CD4-positive, alpha-beta T cell (primary cell): ENCODE measurements at regions not wholly inside any gene's neighbourhood (a gene's known extent, or its start where the extent isn't known, plus 50 kb on each side); places are given as distances from the start of the nearest gene placed in this dataset.
"Not testable (repeated sequence)": the region's sequence is repeated elsewhere in the genome, so short reads cannot be mapped to it uniquely, and the experiment has no call there.

Source experiments
- ATAC-seq: fragments of 200-7000 bp; cut with Tn5 transposase; one replicate; pipeline ENCODE4 v1.10.0; 2022; ENCODE audit warnings: mild to moderate bottlenecking; ENCODE audit not compliant: poor library complexity
- CTCF ChIA-PET: fragments of 350-600 bp; sonication (Branson Sonifier 250); formaldehyde crosslinking; loops from one replicate; lab custom pipeline; 2021; ENCODE audit warnings: antibody characterized with exemption, inconsistent platforms; lab: Charles Lee
- POLR2A ChIA-PET: fragments of 350-600 bp; sonication (Branson Sonifier 250); formaldehyde crosslinking; loops from one replicate; lab custom pipeline; 2021; ENCODE audit warnings: antibody characterized with exemption, inconsistent platforms; lab: Charles Lee
- DNase-seq, 14 experiments: peaks; one replicate each; pipeline ENCODE4 v3.0.0-alpha.2; 2013 to 2020; ENCODE audit warnings: mixed read lengths in 2 of 14
- H3K27ac ChIP-seq, 2 donors: one replicate each; pipeline versions ENCODE4 v1.5.1 to v1.7.0; 2013; ENCODE audit warnings: low read length in 2 of 2, low read depth in 1 of 2, mild to moderate bottlenecking in 1 of 2
- H3K27me3 ChIP-seq, 2 experiments: 1 replicate in 1 of 2; 2 replicates in 1 of 2; pipeline versions ENCODE4 v1.6.1 to v1.7.0; 2013; ENCODE audit warnings: low read length in 2 of 2, control low read depth in 1 of 2, mild to moderate bottlenecking in 1 of 2, moderate library complexity in 1 of 2; ENCODE audit not compliant: insufficient read depth in 2 of 2, control insufficient read depth in 1 of 2
- H3K36me3 ChIP-seq: one replicate; pipeline ENCODE4 v1.6.1; 2013; ENCODE audit warnings: low read length, control low read depth; ENCODE audit not compliant: insufficient read depth
- H3K4me1 ChIP-seq: one replicate; pipeline ENCODE4 v1.6.1; 2013; ENCODE audit warnings: low read length, control low read depth; ENCODE audit not compliant: insufficient read depth
- H3K4me3 ChIP-seq: one replicate; pipeline ENCODE4 v1.5.1; 2013; ENCODE audit warnings: mild to moderate bottlenecking, low read length, moderate library complexity
- H3K9me3 ChIP-seq, 2 experiments: 1 replicate in 1 of 2; 2 replicates in 1 of 2; pipeline versions ENCODE4 v1.6.1 to v1.7.0; 2013; ENCODE audit warnings: low read length in 2 of 2, mild to moderate bottlenecking in 2 of 2, control low read depth in 1 of 2, moderate library complexity in 1 of 2; ENCODE audit not compliant: control insufficient read depth in 1 of 2, insufficient read depth in 1 of 2
- H3K27ac Mint-ChIP-seq: one replicate; pipeline ENCODE4 v1.8.0; 2020; ENCODE audit warnings: mixed read lengths
- H3K27me3 Mint-ChIP-seq: one replicate; pipeline ENCODE4 v1.8.0; 2021; ENCODE audit warnings: mixed read lengths
- H3K36me3 Mint-ChIP-seq: one replicate; pipeline ENCODE4 v1.8.0; 2021; ENCODE audit warnings: low read depth, mixed read lengths
- H3K4me1 Mint-ChIP-seq: one replicate; pipeline ENCODE4 v1.8.0; 2021; ENCODE audit warnings: low read depth, mixed read lengths
- H3K4me3 Mint-ChIP-seq: one replicate; pipeline ENCODE4 v1.8.0; 2020; ENCODE audit warnings: mild to moderate bottlenecking, mixed read lengths
- H3K9me3 Mint-ChIP-seq: one replicate; pipeline ENCODE4 v1.8.0; 2020; ENCODE audit warnings: mixed read lengths
- CTCF ChIP-seq: fragments of 200-600 bp; IDR thresholded peaks from one replicate; pipeline ENCODE4 v1.8.0; 2022; ENCODE audit warnings: antibody characterized with exemption, mild to moderate bottlenecking
- intact Hi-C, 2 experiments: fragments of 100-400 bp; cut with DNase I in 1 of 2; cut with micrococcal nuclease in 1 of 2; formaldehyde crosslinking; loops; one replicate each; pipeline versions ENCODE4 v1.15.1 to v1.9.0; 2023 to 2025; cut with DNase I, micrococcal nuclease

- no peaks in the 10 kb centered on the region for H3K4me1 Mint-ChIP-seq
- no peaks in the 10 kb centered on the region for H3K36me3 ChIP-seq
- no peak overlapping the region for H3K4me3 Mint-ChIP-seq
- POLR2A ChIA-PET = no interaction called here
- no peak for TF ChIP-seq CTCF
- H3K36me3 Mint-ChIP-seq = no peaks in the 10 kb centered on the region
- CTCF ChIA-PET = no interaction called here
- H3K9me3 Mint-ChIP-seq = no peaks in the 10 kb centered on the region
- no peak overlapping the region for H3K27ac ChIP-seq
- H3K4me3 ChIP-seq = no peak overlapping the region
- peaks cover 4% of the 10 kb centered on the region for H3K27me3 Mint-ChIP-seq
- no peaks in the 10 kb centered on the region for H3K4me1 ChIP-seq
- peaks cover 4 to 10% of the 10 kb centered on the region in 2 experiments for H3K27me3 ChIP-seq
- no peaks in the 10 kb centered on the region for H3K9me3 ChIP-seq
- DNase-seq (no peak), ATAC-seq (no peak)
- no peak overlapping the region for H3K27ac Mint-ChIP-seq
- intact Hi-C loops = loop anchor here in 1 of 2 experiments (10.0 kb wide), 1 partner anchor 1102 kb away; no protein-coding TSS in a partner anchor
Measured at GRCh38 chr6:85752602-85753001, 109.9 kb upstream of the SYNCRIP start.

- H3K9me3 ChIP-seq = no peaks in the 10 kb centered on the region
- ChIA-PET POLR2A (no interaction called here), CTCF (no interaction called here)
- no peak for TF ChIP-seq CTCF
- H3K36me3 ChIP-seq = no peaks in the 10 kb centered on the region
- no peak overlapping the region for H3K4me3 ChIP-seq
- H3K4me1 ChIP-seq = no peaks in the 10 kb centered on the region
- no peak overlapping the region for H3K27ac ChIP-seq
- intact Hi-C loops = loop anchor here in 1 of 2 experiments (10.0 kb wide), 1 partner anchor 1103 kb away; no protein-coding TSS in a partner anchor
- Mint-ChIP-seq H3K9me3 (no peaks in the 10 kb centered on the region), H3K36me3 (no peaks in the 10 kb centered on the region), H3K4me3 (no peak overlapping the region), H3K4me1 (no peaks in the 10 kb centered on the region), H3K27ac (no peak overlapping the region), H3K27me3 (peaks cover 4% of the 10 kb centered on the region)
- H3K27me3 ChIP-seq = peaks cover 4 to 10% of the 10 kb centered on the region in 2 experiments
- DNase-seq = no peak
- no peak for ATAC-seq
Measured at GRCh38 chr6:85751374-85752055, 108.8 kb upstream of the SYNCRIP start.

GRCh38 chr6:85750146-85750545, 107.5 kb upstream of the SYNCRIP start:
- POLR2A ChIA-PET, H3K9me3 ChIP-seq, H3K36me3 ChIP-seq, H3K4me3 Mint-ChIP-seq, H3K27ac Mint-ChIP-seq, H3K27ac ChIP-seq, H3K4me1 Mint-ChIP-seq, ATAC-seq, H3K27me3 ChIP-seq, H3K9me3 Mint-ChIP-seq, DNase-seq, H3K4me3 ChIP-seq, H3K36me3 Mint-ChIP-seq, H3K27me3 Mint-ChIP-seq, H3K4me1 ChIP-seq: not testable (repeated sequence)
- CTCF ChIA-PET = interaction anchor here (0.7 kb wide), 2 partner anchors 767 to 1657 kb away, joined by 3 read pairs; no protein-coding TSS in a partner anchor
- intact Hi-C loops = loop anchor here in 1 of 2 experiments (10.0 kb wide), 1 partner anchor 1105 kb away; no protein-coding TSS in a partner anchor

GRCh38 chr6:85749236-85749635, 106.5 kb upstream of the SYNCRIP start:
- ATAC-seq = no peak
- Histone ChIP-seq H3K27me3 (peaks cover 4 to 10% of the 10 kb centered on the region in 2 experiments), H3K27ac (no peak overlapping the region), H3K36me3 (no peaks in the 10 kb centered on the region), H3K9me3 (no peaks in the 10 kb centered on the region), H3K4me3 (no peak overlapping the region), H3K4me1 (no peaks in the 10 kb centered on the region)
- intact Hi-C loops = no loop called here
- Mint-ChIP-seq H3K4me1 (no peaks in the 10 kb centered on the region), H3K27ac (no peak overlapping the region), H3K9me3 (no peaks in the 10 kb centered on the region), H3K27me3 (peaks cover 4% of the 10 kb centered on the region), H3K36me3 (no peaks in the 10 kb centered on the region), H3K4me3 (no peak overlapping the region)
- no peak for TF ChIP-seq CTCF
- POLR2A ChIA-PET = no interaction called here
- CTCF ChIA-PET = no interaction called here
- no peak for DNase-seq
